OCI-LY3 (cell line): ENCODE measurements at regions not wholly inside any gene's neighbourhood (a gene's known extent, or its start where the extent isn't known, plus 50 kb on each side); places are given as distances from the start of the nearest gene placed in this dataset.

Source experiments
- H2AFZ ChIP-seq: fragments of 200-600, 300-600 bp; shearing (Covaris generic); 2 replicates; pipeline ENCODE4 v1.6.0; 2014; ENCODE audit warnings: antibody characterized with exemption, low read depth, low read length
- H3K27ac ChIP-seq: fragments of 200-600, 300-600 bp; sonication (generic); 2 replicates; pipeline ENCODE4 v1.5.1; 2014; ENCODE audit warnings: mild to moderate bottlenecking, low read length, moderate library complexity, mixed read lengths
- H3K27me3 ChIP-seq: fragments of 200-600, 300-600 bp; sonication (generic); 2 replicates; pipeline ENCODE4 v1.6.1; 2014; ENCODE audit warnings: low read depth, low read length, mixed read lengths
- H3K36me3 ChIP-seq: fragments of 200-600, 300-600 bp; sonication (generic); replicated peaks from 2 replicates; pipeline ENCODE3; 2014; ENCODE audit warnings: low read depth, low read length, mixed read lengths
- H3K4me1 ChIP-seq: fragments of 300-600, 200-600 bp; sonication (generic); 2 replicates; pipeline ENCODE4 v1.6.1; 2014; ENCODE audit warnings: low read length, mixed read lengths
- H3K4me2 ChIP-seq: fragments of 200-600, 300-600 bp; sonication (generic); 2 replicates; pipeline ENCODE4 v1.6.1; 2014; ENCODE audit warnings: low read length, mixed read lengths
- H3K4me3 ChIP-seq: fragments of 300-600, 200-600 bp; sonication (generic); 2 replicates; pipeline ENCODE4 v1.5.1; 2014; ENCODE audit warnings: antibody characterized with exemption, mild to moderate bottlenecking, low read length, moderate library complexity
- H3K79me2 ChIP-seq: fragments of 300-600, 200-600 bp; shearing (Covaris generic); 2 replicates; pipeline ENCODE4 v1.6.1; 2014; ENCODE audit warnings: mild to moderate bottlenecking, low read length, mixed read lengths
- H3K9ac ChIP-seq: fragments of 300-600, 200-600 bp; shearing (Covaris generic); 2 replicates; pipeline ENCODE4 v1.6.0; 2014; ENCODE audit warnings: mild to moderate bottlenecking, low read length, moderate library complexity
- H3K9me3 ChIP-seq: fragments of 200-600, 300-600 bp; shearing (Covaris generic); 2 replicates; pipeline ENCODE4 v1.6.1; 2014; ENCODE audit warnings: low read length, mixed read lengths; ENCODE audit not compliant: insufficient read depth
- H4K20me1 ChIP-seq: fragments of 200-600, 300-600 bp; sonication (generic); 2 replicates; pipeline ENCODE4 v1.6.1; 2016; ENCODE audit warnings: low read length, mixed read lengths; ENCODE audit not compliant: insufficient read depth
- CTCF ChIP-seq: fragments of 200-600, 300-600 bp; sonication (generic); IDR thresholded peaks from 2 replicates; pipeline ENCODE4 v1.5.1; 2014; ENCODE audit warnings: antibody characterized with exemption, low read length, low read depth
- EZH2phosphoT487 ChIP-seq: fragments of 200-600 bp; shearing (Covaris generic); IDR thresholded peaks from 2 replicates; pipeline ENCODE4 v1.6.1; 2018; ENCODE audit warnings: antibody characterized with exemption, mixed run types, low read depth

GRCh38 chr2:79389481-79389880, 123.4 kb upstream of the CTNNA2 start:
- H3K36me3 ChIP-seq, result no peaks in the 10 kb centered on the region
- H3K27me3 ChIP-seq, result no peaks in the 10 kb centered on the region
- no peak overlapping the region for H2AFZ ChIP-seq
- no peak for TF ChIP-seq CTCF
- TF ChIP-seq EZH2phosphoT487, result no peak
- H3K4me1 ChIP-seq, result no peaks in the 10 kb centered on the region
- no peak overlapping the region for H3K4me3 ChIP-seq
- no peak overlapping the region for H3K4me2 ChIP-seq
- H3K27ac ChIP-seq, result no peak overlapping the region
- H3K9me3 ChIP-seq, result no peaks in the 10 kb centered on the region
- no peaks in the 10 kb centered on the region for H3K79me2 ChIP-seq
- no peak overlapping the region for H3K9ac ChIP-seq
- H4K20me1 ChIP-seq, result no peaks in the 10 kb centered on the region

- Histone ChIP-seq H3K4me1 (no peaks in the 10 kb centered on the region), H3K27me3 (no peaks in the 10 kb centered on the region), H4K20me1 (no peaks in the 10 kb centered on the region), H3K4me2 (no peak overlapping the region), H3K79me2 (no peaks in the 10 kb centered on the region), H3K27ac (no peak overlapping the region), H2AFZ (no peak overlapping the region), H3K9me3 (no peaks in the 10 kb centered on the region), H3K36me3 (no peaks in the 10 kb centered on the region), H3K4me3 (no peak overlapping the region), H3K9ac (no peak overlapping the region)
- TF ChIP-seq EZH2phosphoT487 (no peak), CTCF (no peak)
Observed at GRCh38 chr2:79388024-79388423, 124.8 kb upstream of the CTNNA2 start.

GRCh38 chr2:79387431-79387830, 125.4 kb upstream of the CTNNA2 start:
- Histone ChIP-seq H3K36me3 (no peaks in the 10 kb centered on the region), H2AFZ (no peak overlapping the region), H3K4me2 (no peak overlapping the region), H3K27me3 (no peaks in the 10 kb centered on the region), H3K27ac (no peak overlapping the region), H3K9me3 (no peaks in the 10 kb centered on the region), H3K9ac (no peak overlapping the region), H4K20me1 (no peaks in the 10 kb centered on the region), H3K79me2 (no peaks in the 10 kb centered on the region), H3K4me3 (no peak overlapping the region), H3K4me1 (no peaks in the 10 kb centered on the region)
- TF ChIP-seq EZH2phosphoT487 (no peak), CTCF (no peak)

- no peak overlapping the region for H3K4me2 ChIP-seq
- H3K27ac ChIP-seq, result no peak overlapping the region
- H3K9me3 ChIP-seq, result no peaks in the 10 kb centered on the region
- H3K36me3 ChIP-seq, result no peaks in the 10 kb centered on the region
- H3K9ac ChIP-seq, result no peak overlapping the region
- no peaks in the 10 kb centered on the region for H3K4me1 ChIP-seq
- H2AFZ ChIP-seq, result no peak overlapping the region
- no peak overlapping the region for H3K4me3 ChIP-seq
- TF ChIP-seq CTCF (no peak), EZH2phosphoT487 (no peak)
- H4K20me1 ChIP-seq, result no peaks in the 10 kb centered on the region
- no peaks in the 10 kb centered on the region for H3K79me2 ChIP-seq
- H3K27me3 ChIP-seq, result no peaks in the 10 kb centered on the region
Observed at GRCh38 chr2:79383681-79384080, 129.2 kb upstream of the CTNNA2 start.
